K562 (cell line): ENCODE measurements at regions not wholly inside any gene's neighbourhood (a gene's known extent, or its start where the extent isn't known, plus 50 kb on each side); places are given as distances from the start of the nearest gene placed in this dataset.

Experiments used
- KAT2B ChIP-seq: IDR thresholded peaks from one replicate; pipeline ENCODE4 v1.6.1; 2012; ENCODE audit warnings: low read depth, mild to moderate bottlenecking, control low read depth, inconsistent platforms, low read length, moderate library complexity
- NFXL1 ChIP-seq: fragments of 450-650 bp; formaldehyde crosslinking; IDR thresholded peaks from 2 replicates; pipeline ENCODE4 v1.4.0; 2021; ENCODE audit warnings: mild to moderate bottlenecking
- NFYB ChIP-seq: IDR thresholded peaks from 2 replicates; pipeline ENCODE4 v1.6.1; 2011; ENCODE audit warnings: mild to moderate bottlenecking, moderate library complexity; ENCODE audit not compliant: insufficient read length; ENCODE audit errors: extremely low read depth
- ZNF561 ChIP-seq: fragments of 450-650 bp; formaldehyde crosslinking; conservative IDR thresholded peaks from 2 replicates; pipeline ENCODE4 v1.4.0; 2020; ENCODE audit warnings: mild to moderate bottlenecking, moderate library complexity
- TF ChIP-seq, protein P1 (sequence below): IDR thresholded peaks from 3 replicates; pipeline ENCODE4 v1.6.1; 2011; ENCODE audit warnings: borderline replicate concordance, mild to moderate bottlenecking; ENCODE audit not compliant: insufficient read length, insufficient read depth
- TF ChIP-seq, protein P2 (sequence below): fragments of 200-800 bp; sonication (Bioruptor generic); IDR thresholded peaks from 2 replicates; pipeline ENCODE4 v1.6.1; 2017; ENCODE audit warnings: missing genetic modification characterization, missing compliant biosample characterization
- TF ChIP-seq, protein P3 (sequence below), 2 experiments: fragments of 450-650 bp; formaldehyde crosslinking in 1 of 2; IDR thresholded peaks; 2 replicates each; pipeline versions ENCODE4 v1.4.0 to v1.6.1; 2014 to 2020; ENCODE audit warnings: mild to moderate bottlenecking in 2 of 2, borderline replicate concordance in 1 of 2, low read depth in 1 of 2
- TF ChIP-seq, protein P4 (sequence below), 3 experiments: IDR thresholded peaks in 2 of 3; conservative IDR thresholded peaks in 1 of 3; 2 replicates each; pipeline ENCODE4 v1.5.1; 2011 to 2012; ENCODE audit warnings: low read length in 3 of 3, mild to moderate bottlenecking in 3 of 3, control low read depth in 2 of 3, improper control_type of control experiment in 1 of 3, inconsistent platforms in 1 of 3, low read depth in 1 of 3, mixed read lengths in 1 of 3, moderate library complexity in 1 of 3; ENCODE audit not compliant: insufficient read depth in 2 of 3

DNA sequence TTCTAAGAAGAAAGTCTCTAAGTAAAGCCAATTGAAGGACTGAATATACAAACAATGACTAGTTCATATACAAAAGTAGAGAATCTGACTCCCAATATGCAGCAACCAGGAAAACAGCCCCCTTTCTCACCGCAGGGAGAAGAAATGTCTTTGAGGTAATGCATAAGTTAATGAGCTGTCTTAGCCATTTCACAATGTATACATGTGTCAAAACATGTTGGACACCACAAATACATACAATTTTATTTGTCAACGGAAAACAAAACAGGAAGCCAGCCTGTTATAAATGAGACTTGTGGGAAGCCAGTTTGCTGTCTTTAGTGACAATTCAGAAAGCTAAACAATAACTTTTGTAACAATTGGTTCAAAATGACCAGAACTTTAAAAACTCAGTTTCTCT lies 389.2 kb downstream of the CBLN2 start:
- TF ChIP-seq KAT2B (no peak), NFYB (no peak), NFXL1 (no peak), ZNF561 (no peak)
- TF ChIP-seq, protein P1, sequence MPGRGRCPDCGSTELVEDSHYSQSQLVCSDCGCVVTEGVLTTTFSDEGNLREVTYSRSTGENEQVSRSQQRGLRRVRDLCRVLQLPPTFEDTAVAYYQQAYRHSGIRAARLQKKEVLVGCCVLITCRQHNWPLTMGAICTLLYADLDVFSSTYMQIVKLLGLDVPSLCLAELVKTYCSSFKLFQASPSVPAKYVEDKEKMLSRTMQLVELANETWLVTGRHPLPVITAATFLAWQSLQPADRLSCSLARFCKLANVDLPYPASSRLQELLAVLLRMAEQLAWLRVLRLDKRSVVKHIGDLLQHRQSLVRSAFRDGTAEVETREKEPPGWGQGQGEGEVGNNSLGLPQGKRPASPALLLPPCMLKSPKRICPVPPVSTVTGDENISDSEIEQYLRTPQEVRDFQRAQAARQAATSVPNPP, result no peak
- TF ChIP-seq, protein P2, sequence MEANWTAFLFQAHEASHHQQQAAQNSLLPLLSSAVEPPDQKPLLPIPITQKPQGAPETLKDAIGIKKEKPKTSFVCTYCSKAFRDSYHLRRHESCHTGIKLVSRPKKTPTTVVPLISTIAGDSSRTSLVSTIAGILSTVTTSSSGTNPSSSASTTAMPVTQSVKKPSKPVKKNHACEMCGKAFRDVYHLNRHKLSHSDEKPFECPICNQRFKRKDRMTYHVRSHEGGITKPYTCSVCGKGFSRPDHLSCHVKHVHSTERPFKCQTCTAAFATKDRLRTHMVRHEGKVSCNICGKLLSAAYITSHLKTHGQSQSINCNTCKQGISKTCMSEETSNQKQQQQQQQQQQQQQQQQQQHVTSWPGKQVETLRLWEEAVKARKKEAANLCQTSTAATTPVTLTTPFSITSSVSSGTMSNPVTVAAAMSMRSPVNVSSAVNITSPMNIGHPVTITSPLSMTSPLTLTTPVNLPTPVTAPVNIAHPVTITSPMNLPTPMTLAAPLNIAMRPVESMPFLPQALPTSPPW (CRISPR knock-in tag), result no peak
- TF ChIP-seq, protein P3, sequence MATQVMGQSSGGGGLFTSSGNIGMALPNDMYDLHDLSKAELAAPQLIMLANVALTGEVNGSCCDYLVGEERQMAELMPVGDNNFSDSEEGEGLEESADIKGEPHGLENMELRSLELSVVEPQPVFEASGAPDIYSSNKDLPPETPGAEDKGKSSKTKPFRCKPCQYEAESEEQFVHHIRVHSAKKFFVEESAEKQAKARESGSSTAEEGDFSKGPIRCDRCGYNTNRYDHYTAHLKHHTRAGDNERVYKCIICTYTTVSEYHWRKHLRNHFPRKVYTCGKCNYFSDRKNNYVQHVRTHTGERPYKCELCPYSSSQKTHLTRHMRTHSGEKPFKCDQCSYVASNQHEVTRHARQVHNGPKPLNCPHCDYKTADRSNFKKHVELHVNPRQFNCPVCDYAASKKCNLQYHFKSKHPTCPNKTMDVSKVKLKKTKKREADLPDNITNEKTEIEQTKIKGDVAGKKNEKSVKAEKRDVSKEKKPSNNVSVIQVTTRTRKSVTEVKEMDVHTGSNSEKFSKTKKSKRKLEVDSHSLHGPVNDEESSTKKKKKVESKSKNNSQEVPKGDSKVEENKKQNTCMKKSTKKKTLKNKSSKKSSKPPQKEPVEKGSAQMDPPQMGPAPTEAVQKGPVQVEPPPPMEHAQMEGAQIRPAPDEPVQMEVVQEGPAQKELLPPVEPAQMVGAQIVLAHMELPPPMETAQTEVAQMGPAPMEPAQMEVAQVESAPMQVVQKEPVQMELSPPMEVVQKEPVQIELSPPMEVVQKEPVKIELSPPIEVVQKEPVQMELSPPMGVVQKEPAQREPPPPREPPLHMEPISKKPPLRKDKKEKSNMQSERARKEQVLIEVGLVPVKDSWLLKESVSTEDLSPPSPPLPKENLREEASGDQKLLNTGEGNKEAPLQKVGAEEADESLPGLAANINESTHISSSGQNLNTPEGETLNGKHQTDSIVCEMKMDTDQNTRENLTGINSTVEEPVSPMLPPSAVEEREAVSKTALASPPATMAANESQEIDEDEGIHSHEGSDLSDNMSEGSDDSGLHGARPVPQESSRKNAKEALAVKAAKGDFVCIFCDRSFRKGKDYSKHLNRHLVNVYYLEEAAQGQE (IDR thresholded peaks at IDR 0.05; ENCODE audit: borderline replicate concordance), result no peak
- TF ChIP-seq, protein P3 (CRISPR knock-in tag; IDR thresholded peaks at IDR 0.05; ENCODE audit: low read depth), result no peak
- TF ChIP-seq, protein P4, sequence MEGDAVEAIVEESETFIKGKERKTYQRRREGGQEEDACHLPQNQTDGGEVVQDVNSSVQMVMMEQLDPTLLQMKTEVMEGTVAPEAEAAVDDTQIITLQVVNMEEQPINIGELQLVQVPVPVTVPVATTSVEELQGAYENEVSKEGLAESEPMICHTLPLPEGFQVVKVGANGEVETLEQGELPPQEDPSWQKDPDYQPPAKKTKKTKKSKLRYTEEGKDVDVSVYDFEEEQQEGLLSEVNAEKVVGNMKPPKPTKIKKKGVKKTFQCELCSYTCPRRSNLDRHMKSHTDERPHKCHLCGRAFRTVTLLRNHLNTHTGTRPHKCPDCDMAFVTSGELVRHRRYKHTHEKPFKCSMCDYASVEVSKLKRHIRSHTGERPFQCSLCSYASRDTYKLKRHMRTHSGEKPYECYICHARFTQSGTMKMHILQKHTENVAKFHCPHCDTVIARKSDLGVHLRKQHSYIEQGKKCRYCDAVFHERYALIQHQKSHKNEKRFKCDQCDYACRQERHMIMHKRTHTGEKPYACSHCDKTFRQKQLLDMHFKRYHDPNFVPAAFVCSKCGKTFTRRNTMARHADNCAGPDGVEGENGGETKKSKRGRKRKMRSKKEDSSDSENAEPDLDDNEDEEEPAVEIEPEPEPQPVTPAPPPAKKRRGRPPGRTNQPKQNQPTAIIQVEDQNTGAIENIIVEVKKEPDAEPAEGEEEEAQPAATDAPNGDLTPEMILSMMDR (IDR thresholded peaks at IDR 0.05 in 2 of 3, conservative IDR thresholded peaks at IDR 0.05 in 1 of 3; ENCODE audit: insufficient read depth in 2 of 3, low read depth in 1 of 3, low read length in 3 of 3), result no peak
